IMR-90 (cell line): ENCODE measurements at regions not wholly inside any gene's neighbourhood (a gene's known extent, or its start where the extent isn't known, plus 50 kb on each side); places are given as distances from the start of the nearest gene placed in this dataset.

Source experiments
- BHLHE40 ChIP-seq: fragments of 150-350 bp; IDR thresholded peaks from 2 replicates; pipeline ENCODE4 v1.6.1; 2016; ENCODE audit warnings: mild to moderate bottlenecking, low read depth, low read length
- CEBPB ChIP-seq: IDR thresholded peaks from 2 replicates; pipeline ENCODE4 v1.6.1; 2012; ENCODE audit warnings: low read depth, low read length, improper control_type of control experiment
- CTCF ChIP-seq: conservative IDR thresholded peaks from 2 replicates; pipeline ENCODE4 v1.5.1; 2012; ENCODE audit warnings: mild to moderate bottlenecking, low read depth, low read length, improper control_type of control experiment
- MAZ ChIP-seq: IDR thresholded peaks from 2 replicates; pipeline ENCODE4 v1.6.1; 2012; ENCODE audit warnings: low read depth, mild to moderate bottlenecking, low read length, improper control_type of control experiment, moderate library complexity, borderline replicate concordance
- MXI1 ChIP-seq: IDR thresholded peaks from 2 replicates; pipeline ENCODE4 v1.6.1; 2012; ENCODE audit warnings: low read depth, mild to moderate bottlenecking, low read length, moderate library complexity, borderline replicate concordance
- POLR2A ChIP-seq: IDR thresholded peaks from 2 replicates; pipeline ENCODE4 v1.6.1; 2012; ENCODE audit warnings: mild to moderate bottlenecking, low read depth, low read length
- RAD21 ChIP-seq: IDR thresholded peaks from 2 replicates; pipeline ENCODE4 v1.6.1; 2012; ENCODE audit warnings: low read length, improper control_type of control experiment
- RCOR1 ChIP-seq: IDR thresholded peaks from 2 replicates; pipeline ENCODE4 v1.6.1; 2012; ENCODE audit warnings: mild to moderate bottlenecking, low read length, improper control_type of control experiment; ENCODE audit not compliant: insufficient replicate concordance
- RFX5 ChIP-seq: IDR thresholded peaks from 2 replicates; pipeline ENCODE4 v1.8.0; 2012; ENCODE audit warnings: low read depth, mild to moderate bottlenecking, low read length, moderate library complexity
- SMC3 ChIP-seq: fragments of 150-350 bp; IDR thresholded peaks from 2 replicates; pipeline ENCODE4 v1.6.1; 2016; ENCODE audit warnings: low read depth, mild to moderate bottlenecking, antibody characterized with exemption, low read length, moderate library complexity
- USF2 ChIP-seq: fragments of 150-350 bp; IDR thresholded peaks from 2 replicates; pipeline ENCODE4 v1.6.1; 2017; ENCODE audit warnings: mild to moderate bottlenecking, antibody characterized with exemption, low read length, low read depth
- TF ChIP-seq, protein P1 (sequence below): fragments of 150-350 bp; IDR thresholded peaks from 2 replicates; pipeline ENCODE4 v1.6.1; 2016; ENCODE audit warnings: low read depth, mild to moderate bottlenecking, low read length, moderate library complexity, borderline replicate concordance

GRCh38 chr15:77782691-77783090 lies 150.0 kb upstream of the LINGO1 start:
- TF ChIP-seq CTCF = no peak
- TF ChIP-seq BHLHE40 = no peak
- TF ChIP-seq USF2 = no peak
- TF ChIP-seq CEBPB = no peak
- no peak for TF ChIP-seq RAD21
- no peak for TF ChIP-seq POLR2A
- TF ChIP-seq MAZ = no peak
- TF ChIP-seq SMC3 = no peak
- no peak for TF ChIP-seq RCOR1
- TF ChIP-seq RFX5 = no peak
- no peak for TF ChIP-seq MXI1
- TF ChIP-seq, protein P1, sequence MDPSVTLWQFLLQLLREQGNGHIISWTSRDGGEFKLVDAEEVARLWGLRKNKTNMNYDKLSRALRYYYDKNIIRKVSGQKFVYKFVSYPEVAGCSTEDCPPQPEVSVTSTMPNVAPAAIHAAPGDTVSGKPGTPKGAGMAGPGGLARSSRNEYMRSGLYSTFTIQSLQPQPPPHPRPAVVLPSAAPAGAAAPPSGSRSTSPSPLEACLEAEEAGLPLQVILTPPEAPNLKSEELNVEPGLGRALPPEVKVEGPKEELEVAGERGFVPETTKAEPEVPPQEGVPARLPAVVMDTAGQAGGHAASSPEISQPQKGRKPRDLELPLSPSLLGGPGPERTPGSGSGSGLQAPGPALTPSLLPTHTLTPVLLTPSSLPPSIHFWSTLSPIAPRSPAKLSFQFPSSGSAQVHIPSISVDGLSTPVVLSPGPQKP = no peak
